K562 (cell line): ENCODE measurements at regions not wholly inside any gene's neighbourhood (a gene's known extent, or its start where the extent isn't known, plus 50 kb on each side); places are given as distances from the start of the nearest gene placed in this dataset.
"Not testable (repeated sequence)": the region's sequence is repeated elsewhere in the genome, so short reads cannot be mapped to it uniquely, and the experiment has no call there.

Source experiments
- CHD4 ChIP-seq: fragments of 200-600 bp; sonication (generic); IDR thresholded peaks from 3 replicates; pipeline ENCODE4 v1.6.1; 2012; ENCODE audit warnings: low read depth, mild to moderate bottlenecking, mixed read lengths, low read length, inconsistent platforms; ENCODE audit not compliant: insufficient read depth, insufficient replicate concordance, poor library complexity, severe bottlenecking
- EZH2 ChIP-seq: IDR thresholded peaks from 2 replicates; pipeline ENCODE4 v1.6.1; 2012; ENCODE audit warnings: low read depth, mild to moderate bottlenecking, inconsistent platforms, low read length, borderline replicate concordance
- FOXK1 ChIP-seq: sonication (generic); formaldehyde crosslinking; IDR thresholded peaks from 2 replicates; pipeline ENCODE4 v1.8.0; 2022; ENCODE audit warnings: missing genetic modification reagents, mild to moderate bottlenecking, borderline replicate concordance
- HDAC8 ChIP-seq: fragments of 450-650 bp; IDR thresholded peaks from 2 replicates; pipeline ENCODE4 v1.6.1; 2016; ENCODE audit warnings: mild to moderate bottlenecking, missing genetic modification characterization, moderate library complexity, missing compliant biosample characterization
- ZFP1 ChIP-seq: fragments of 450-650 bp; formaldehyde crosslinking; IDR thresholded peaks from 2 replicates; pipeline ENCODE4 v1.4.0; 2020; ENCODE audit warnings: mild to moderate bottlenecking, mixed read lengths
- ZNF253 ChIP-seq: fragments of 250-450 bp; sonication (Bioruptor Pico); conservative IDR thresholded peaks from 2 replicates; pipeline ENCODE4 v1.6.1; 2021; ENCODE audit warnings: mild to moderate bottlenecking
- TF ChIP-seq, protein P1 (sequence below), 3 experiments: IDR thresholded peaks in 2 of 3; conservative IDR thresholded peaks in 1 of 3; 2 replicates each; pipeline ENCODE4 v1.5.1; 2011 to 2012; ENCODE audit warnings: low read length in 3 of 3, mild to moderate bottlenecking in 3 of 3, control low read depth in 2 of 3, improper control_type of control experiment in 1 of 3, inconsistent platforms in 1 of 3, low read depth in 1 of 3, mixed read lengths in 1 of 3, moderate library complexity in 1 of 3; ENCODE audit not compliant: insufficient read depth in 2 of 3
- TF ChIP-seq, protein P2 (sequence below): fragments of 250-450 bp; sonication (Bioruptor Pico); IDR thresholded peaks from 2 replicates; pipeline ENCODE4 v1.4.0; 2020
- TF ChIP-seq, protein P3 (sequence below): sonication (generic); formaldehyde crosslinking; IDR thresholded peaks from 2 replicates; pipeline ENCODE4 v1.8.1; 2023; ENCODE audit warnings: mild to moderate bottlenecking, missing genetic modification reagents

DNA sequence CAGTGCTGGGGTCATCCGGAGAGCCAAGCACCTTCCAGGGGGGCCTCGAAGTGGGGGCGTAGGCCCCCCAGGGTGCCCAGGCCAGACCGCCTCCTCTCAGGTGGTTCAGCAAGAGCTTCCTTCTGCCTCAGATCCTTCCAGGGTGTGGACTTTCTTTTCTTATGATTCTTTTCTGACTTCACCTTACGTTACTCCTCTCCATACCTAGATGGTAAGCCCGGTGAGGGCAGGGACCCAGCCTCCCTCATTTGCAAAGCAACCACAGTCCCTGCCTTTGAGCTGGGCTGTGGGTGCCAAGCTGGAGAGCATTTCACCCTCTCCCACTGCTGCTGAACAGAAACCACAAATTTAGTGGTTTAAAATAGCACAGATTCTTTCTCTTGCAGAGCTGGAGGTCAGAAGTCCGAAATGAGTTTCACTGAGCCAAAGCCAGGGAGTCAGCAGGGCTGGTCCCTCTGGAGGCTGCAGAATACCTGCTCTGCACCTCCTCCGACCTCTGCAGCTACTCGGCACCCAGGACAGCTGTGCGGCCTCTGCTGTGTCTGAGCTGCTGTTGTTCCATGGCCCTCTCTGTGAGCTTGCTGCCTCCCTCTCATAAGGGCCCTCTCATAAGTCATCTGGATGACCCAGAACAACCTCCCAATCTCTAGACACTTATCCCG is 323.0 kb downstream of the CACNA1B start:
- not testable (repeated sequence) for TF ChIP-seq EZH2; FOXK1 (CRISPR knock-in tag); CHD4; HDAC8 (tag); ZFP1 (CRISPR knock-in tag); ZNF253 (CRISPR knock-in tag)
- TF ChIP-seq, protein P1, sequence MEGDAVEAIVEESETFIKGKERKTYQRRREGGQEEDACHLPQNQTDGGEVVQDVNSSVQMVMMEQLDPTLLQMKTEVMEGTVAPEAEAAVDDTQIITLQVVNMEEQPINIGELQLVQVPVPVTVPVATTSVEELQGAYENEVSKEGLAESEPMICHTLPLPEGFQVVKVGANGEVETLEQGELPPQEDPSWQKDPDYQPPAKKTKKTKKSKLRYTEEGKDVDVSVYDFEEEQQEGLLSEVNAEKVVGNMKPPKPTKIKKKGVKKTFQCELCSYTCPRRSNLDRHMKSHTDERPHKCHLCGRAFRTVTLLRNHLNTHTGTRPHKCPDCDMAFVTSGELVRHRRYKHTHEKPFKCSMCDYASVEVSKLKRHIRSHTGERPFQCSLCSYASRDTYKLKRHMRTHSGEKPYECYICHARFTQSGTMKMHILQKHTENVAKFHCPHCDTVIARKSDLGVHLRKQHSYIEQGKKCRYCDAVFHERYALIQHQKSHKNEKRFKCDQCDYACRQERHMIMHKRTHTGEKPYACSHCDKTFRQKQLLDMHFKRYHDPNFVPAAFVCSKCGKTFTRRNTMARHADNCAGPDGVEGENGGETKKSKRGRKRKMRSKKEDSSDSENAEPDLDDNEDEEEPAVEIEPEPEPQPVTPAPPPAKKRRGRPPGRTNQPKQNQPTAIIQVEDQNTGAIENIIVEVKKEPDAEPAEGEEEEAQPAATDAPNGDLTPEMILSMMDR (IDR thresholded peaks at IDR 0.05 in 2 of 3, conservative IDR thresholded peaks at IDR 0.05 in 1 of 3; ENCODE audit: insufficient read depth in 2 of 3, low read depth in 1 of 3, low read length in 3 of 3): not testable (repeated sequence)
- TF ChIP-seq, protein P2, sequence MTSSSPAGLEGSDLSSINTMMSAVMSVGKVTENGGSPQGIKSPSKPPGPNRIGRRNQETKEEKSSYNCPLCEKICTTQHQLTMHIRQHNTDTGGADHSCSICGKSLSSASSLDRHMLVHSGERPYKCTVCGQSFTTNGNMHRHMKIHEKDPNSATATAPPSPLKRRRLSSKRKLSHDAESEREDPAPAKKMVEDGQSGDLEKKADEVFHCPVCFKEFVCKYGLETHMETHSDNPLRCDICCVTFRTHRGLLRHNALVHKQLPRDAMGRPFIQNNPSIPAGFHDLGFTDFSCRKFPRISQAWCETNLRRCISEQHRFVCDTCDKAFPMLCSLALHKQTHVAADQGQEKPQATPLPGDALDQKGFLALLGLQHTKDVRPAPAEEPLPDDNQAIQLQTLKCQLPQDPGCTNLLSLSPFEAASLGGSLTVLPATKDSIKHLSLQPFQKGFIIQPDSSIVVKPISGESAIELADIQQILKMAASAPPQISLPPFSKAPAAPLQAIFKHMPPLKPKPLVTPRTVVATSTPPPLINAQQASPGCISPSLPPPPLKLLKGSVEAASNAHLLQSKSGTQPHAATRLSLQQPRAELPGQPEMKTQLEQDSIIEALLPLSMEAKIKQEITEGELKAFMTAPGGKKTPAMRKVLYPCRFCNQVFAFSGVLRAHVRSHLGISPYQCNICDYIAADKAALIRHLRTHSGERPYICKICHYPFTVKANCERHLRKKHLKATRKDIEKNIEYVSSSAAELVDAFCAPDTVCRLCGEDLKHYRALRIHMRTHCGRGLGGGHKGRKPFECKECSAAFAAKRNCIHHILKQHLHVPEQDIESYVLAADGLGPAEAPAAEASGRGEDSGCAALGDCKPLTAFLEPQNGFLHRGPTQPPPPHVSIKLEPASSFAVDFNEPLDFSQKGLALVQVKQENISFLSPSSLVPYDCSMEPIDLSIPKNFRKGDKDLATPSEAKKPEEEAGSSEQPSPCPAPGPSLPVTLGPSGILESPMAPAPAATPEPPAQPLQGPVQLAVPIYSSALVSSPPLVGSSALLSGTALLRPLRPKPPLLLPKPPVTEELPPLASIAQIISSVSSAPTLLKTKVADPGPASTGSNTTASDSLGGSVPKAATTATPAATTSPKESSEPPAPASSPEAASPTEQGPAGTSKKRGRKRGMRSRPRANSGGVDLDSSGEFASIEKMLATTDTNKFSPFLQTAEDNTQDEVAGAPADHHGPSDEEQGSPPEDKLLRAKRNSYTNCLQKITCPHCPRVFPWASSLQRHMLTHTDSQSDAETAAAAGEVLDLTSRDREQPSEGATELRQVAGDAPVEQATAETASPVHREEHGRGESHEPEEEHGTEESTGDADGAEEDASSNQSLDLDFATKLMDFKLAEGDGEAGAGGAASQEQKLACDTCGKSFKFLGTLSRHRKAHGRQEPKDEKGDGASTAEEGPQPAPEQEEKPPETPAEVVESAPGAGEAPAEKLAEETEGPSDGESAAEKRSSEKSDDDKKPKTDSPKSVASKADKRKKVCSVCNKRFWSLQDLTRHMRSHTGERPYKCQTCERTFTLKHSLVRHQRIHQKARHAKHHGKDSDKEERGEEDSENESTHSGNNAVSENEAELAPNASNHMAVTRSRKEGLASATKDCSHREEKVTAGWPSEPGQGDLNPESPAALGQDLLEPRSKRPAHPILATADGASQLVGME (CRISPR knock-in tag): not testable (repeated sequence)
- TF ChIP-seq, protein P3, sequence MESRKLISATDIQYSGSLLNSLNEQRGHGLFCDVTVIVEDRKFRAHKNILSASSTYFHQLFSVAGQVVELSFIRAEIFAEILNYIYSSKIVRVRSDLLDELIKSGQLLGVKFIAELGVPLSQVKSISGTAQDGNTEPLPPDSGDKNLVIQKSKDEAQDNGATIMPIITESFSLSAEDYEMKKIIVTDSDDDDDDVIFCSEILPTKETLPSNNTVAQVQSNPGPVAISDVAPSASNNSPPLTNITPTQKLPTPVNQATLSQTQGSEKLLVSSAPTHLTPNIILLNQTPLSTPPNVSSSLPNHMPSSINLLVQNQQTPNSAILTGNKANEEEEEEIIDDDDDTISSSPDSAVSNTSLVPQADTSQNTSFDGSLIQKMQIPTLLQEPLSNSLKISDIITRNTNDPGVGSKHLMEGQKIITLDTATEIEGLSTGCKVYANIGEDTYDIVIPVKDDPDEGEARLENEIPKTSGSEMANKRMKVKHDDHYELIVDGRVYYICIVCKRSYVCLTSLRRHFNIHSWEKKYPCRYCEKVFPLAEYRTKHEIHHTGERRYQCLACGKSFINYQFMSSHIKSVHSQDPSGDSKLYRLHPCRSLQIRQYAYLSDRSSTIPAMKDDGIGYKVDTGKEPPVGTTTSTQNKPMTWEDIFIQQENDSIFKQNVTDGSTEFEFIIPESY: not testable (repeated sequence)
